GM19328 (cell line): ENCODE measurements at regions not wholly inside any gene's neighbourhood (a gene's known extent, or its start where the extent isn't known, plus 50 kb on each side); places are given as distances from the start of the nearest gene placed in this dataset.

Experiments
- ATAC-seq: cut with Tn5 transposase; IDR thresholded peaks from one replicate; pipeline ENCODE4 v1.9.1; 2021; ENCODE audit warnings: mild to moderate bottlenecking, moderate library complexity; ENCODE audit not compliant: unreplicated experiment

DNA sequence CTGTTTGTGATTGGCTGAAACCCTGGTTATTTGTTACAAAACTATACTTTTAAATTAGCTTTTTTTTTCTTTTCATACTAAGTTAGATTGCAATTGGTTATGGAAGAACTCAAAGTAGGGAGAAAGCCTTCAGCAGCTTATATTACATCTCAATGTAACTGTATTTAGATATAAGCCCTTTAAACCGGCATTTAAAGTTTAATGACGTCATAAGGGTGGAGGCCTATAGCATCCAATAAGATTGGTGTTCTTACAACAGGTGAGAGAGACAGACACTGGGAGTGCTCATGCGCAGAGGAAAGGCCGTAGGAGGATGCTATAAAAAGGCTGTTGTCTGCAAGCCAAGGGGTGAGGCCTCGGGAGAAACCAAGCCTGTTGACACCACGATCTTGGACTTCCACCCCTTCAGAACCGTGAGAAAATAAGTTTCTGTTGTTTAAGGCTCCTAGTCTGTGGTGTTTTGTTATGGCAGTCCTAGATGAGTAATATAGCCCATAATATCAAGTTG, 1198.8 kb upstream of the SPRY2 start:
- ATAC-seq = no peak

DNA sequence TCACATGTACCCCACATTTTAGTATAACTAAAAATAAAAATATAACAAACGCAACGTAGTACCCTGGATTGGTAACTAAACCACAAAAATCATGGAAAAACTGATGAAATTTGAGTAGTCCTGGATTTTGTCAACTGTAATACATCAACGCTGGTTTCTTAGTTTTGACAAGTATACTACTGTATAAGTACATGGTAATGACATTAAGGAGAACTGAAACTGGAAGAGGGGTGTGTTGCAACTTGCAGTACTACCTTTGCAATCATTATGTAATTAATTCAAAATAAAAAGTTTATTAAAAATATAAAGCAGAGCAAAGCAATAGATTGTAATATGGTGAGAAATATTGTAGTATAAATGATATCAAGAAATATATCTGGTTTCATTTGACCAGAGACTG, 1158.0 kb upstream of the SPRY2 start:
- ATAC-seq = no peak

DNA sequence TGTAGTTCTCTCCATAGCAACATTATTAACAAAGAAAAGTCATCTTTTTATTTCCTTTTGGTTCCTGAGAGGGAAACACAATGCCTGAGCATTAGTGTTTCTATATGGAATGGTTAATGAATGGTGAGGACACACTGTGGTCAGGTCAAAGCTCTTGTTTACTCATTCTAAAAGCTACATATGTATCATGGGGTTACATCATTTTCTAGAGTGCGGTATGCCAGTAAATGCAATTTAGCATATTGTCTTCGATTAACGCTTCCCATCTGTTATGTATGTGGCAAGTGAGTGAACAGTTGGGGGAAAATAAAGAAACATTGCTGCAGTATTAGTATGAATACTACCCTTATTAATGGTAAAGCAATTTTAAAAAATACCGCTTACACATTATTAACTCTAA, 1152.2 kb upstream of the SPRY2 start:
- no peak for ATAC-seq

DNA sequence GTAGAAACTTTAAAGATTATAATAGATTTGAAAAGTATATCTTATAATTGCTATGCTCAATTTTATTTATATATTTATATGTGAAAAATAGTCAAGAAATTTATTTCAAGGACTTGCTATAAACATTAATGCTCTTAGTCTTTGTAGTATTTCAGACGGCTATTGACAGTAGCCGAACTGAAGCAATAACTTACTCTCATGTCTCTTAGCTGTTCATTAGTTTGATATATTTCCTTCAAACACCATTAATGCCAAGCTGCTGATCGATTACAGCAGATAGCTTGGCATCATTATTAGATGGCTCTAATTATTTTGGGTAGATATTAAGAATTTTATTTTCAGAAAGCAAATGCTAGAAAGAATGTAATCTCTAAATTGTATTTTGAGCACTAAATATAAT, 1151.5 kb upstream of the SPRY2 start:
- ATAC-seq = no peak

DNA sequence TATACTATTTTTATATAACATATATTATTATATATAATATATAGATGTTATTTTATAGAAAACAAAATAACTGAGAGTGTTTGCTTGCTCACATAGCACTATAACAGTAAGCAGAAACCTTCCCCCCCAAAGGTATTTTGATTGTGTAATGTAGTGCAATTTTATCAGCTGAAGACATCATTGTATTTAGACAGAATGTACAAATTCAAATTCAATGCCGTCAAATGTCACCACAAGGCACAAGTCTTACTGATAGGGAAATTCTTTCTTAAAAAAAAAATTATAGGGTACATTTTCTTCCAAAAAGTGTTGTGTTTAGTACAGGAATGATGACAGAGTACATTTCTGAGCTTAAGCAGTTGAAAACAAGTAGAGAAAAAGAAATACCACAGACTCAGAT, 1147.1 kb upstream of the SPRY2 start:
- ATAC-seq = no peak

DNA sequence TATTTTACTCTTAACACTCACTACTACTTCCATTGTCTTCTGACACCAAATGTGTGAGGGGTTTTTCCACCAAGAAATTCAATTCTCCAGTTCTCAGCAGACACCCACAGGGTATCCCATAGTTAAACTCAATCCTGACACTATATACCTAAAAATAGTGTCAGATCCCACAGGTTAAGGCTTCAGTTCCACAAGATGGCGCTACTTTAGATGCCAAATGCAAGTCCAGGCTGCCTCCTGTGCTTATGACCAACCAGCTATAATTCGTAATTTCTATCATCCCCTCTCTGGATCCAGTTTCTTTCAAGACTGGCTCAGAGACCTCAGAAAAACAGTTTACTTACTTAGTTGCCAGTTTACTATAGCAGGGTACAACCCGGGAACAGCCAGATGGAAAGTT, 1146.2 kb upstream of the SPRY2 start:
- no peak for ATAC-seq

DNA sequence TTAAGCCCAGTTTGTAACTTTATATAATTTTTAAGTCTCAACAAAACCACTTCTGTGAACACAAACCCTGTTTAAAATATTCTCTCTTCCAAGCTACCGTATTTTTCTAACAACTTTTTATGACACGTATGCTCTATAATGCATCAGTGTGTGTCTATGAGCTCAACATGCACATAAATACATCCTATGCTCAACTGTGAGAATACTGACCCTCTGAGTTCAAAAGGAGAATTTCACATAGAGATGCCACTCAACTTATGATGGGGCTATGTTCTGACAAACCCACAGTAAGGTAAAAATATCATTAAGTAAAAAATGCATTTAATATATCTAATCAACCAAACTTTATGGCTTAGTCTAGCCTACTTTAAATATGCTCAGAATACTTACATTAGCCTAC, 1139.7 kb upstream of the SPRY2 start:
- ATAC-seq = no peak

DNA sequence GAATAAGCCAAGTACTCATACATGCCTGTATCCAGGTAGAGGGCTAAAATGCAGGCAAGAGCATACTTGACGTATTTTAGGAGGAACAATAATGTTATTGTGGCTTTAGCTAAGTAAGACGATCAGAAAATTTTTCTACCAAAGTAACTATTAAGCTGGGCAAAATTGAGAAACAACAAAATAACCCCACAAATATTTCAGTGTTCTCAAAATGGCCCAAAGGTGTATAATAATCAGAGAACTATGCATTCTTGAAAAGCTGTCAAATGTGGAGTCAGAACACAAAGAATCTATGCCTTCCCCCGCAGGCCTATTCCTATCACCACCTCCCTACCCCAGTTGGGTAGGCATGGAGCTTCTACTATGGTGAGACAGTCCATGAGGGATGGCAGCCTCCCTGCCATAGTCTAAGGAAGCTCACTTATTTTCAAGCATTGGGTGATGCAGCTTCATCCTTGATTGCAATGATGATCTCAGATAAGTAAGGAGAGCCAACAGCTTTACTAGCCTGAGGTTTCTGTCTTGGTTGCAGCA, 1132.5 kb upstream of the SPRY2 start:
- no peak for ATAC-seq

DNA sequence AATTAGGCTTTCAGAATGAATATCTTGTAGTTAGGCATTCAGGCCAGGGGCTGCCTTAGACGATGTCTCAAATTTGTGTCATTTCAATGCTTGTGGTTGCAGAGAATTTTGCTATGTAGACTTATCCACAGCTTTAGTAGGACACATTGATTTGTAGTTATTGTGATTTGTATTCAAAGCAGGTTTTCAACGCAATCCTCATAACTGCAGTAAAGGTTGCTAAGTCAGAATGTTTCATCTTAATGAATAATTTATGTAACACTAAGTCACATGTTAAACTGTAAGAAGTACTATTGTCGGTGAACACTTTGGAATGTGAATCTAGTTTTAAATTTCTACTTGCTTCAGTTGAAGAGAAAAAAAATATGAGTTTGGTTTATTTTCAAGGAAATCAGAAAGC, 1117.2 kb upstream of the SPRY2 start:
- no peak for ATAC-seq

DNA sequence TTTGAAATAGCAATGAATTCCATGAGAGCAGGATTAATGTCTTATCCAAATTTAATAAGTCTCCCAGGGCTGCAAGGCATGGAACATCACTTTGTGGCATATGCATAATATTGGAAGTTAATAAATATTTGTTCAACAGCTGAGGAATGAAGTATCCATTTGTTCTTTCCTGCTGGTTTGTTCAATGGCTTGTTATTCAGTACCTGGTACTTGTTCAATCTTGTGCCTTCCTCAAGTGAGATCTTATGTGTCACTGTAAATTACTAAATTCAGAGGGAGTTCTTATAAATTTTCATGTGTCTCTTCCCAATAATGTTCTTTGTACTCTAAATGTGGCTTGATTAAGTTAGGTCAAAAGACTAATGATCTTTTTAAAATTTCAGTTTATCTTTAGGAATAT, 1105.5 kb upstream of the SPRY2 start:
- ATAC-seq = no peak

DNA sequence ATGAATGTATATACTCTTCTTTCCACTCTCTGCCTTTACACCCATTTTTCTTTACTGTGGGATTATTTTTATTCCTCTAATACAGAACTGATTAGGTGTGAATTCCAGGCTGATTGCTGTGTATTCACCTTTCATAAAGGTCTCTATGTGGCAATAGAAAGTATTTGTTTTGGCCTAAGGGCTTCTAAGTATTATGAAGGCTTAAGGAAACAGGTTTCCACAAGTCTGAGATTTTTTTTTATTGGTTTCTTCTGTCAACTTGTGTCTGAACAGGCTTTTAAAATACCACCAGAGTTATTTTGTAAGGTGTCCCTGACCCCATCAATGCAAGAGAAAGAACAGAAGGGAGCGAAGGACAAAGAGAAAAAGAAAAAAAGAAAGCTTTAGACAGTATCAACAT, 1102.0 kb upstream of the SPRY2 start:
- ATAC-seq = no peak

DNA sequence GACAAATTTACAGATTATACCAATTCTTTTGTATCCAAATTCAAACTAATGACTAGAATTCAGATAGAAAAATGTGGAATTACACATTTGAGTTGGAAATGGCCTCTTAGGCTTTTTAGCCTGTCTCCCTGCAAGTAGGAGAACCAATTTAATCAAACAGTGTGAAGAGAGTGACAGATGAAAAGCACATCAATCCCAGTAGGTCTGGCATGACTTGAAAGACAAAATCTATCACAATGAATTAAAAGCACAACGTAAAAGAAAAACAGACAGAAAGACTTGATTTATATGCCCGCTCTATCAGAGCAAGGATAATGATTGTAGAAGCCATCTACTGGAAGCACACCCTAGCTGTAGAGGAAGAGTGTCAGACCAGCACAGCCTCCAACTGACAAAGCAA, 1084.4 kb upstream of the SPRY2 start:
- ATAC-seq = no peak

DNA sequence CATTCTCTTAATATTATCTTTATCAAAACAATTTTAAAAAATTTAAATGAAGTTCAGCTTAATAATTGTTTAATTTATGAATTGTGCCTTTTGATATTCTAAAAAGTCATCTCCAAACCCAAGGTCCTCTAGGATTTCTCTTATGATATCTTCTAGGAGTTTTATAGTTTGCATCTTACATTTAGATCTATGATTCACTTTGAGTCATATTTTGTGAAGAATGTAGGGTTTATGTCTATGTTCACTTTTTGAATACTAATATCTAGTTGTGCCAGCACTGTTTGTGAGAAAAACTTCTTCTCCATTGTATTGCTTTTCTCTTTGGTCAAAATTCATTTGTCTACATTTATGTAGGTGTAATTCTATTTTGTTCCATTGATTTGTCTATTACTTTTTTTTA, 1068.4 kb upstream of the SPRY2 start:
- no peak for ATAC-seq

DNA sequence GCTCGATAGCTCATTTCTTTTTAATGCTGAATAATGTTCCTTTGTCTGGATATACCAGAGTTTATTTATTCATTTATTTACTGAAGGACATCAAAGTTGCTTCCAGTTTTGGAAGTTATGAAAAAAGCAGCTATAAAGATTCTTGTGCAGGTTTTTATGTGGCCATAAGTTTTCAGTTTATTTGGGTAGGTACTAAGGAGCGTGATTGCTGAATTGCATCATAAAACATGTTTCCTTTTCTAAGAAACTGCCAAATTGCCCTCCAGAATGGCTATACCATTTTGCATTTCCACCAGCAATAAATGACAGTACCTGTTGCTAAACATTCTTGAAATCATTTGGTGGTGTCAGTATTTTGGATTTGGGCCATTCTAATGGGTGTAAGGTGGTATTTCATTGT, 1067.7 kb upstream of the SPRY2 start:
- no peak for ATAC-seq

DNA sequence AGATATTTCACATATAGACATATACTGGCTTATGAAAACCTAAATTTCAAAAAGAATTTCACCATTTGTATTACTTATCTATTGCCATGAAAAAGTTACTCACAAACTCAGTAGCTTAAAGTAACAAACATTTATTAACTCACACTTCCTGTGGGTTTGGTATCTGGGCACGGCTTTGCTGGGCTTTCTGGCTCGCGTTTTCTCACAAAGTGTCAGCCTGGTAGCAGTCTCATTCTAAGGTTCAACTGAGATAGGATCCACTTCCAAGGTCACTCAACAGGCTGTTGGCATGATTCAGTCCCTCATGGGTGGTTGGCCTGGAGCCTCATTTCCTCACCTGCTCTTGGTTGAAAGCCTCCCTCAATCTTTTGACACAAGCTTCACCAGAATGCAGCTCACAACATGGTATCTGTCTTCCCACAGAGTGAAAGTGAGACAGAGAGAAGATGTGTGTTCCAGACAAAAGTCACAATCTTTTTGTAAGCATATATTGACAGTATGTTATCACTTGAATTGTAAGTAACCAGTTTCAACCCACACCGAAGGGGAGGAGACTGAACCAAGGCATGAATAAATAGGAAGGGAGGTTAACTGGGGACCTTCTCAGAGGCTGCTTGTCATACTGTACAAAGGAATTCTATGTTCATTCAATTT, 1065.8 kb upstream of the SPRY2 start:
- ATAC-seq = no peak

DNA sequence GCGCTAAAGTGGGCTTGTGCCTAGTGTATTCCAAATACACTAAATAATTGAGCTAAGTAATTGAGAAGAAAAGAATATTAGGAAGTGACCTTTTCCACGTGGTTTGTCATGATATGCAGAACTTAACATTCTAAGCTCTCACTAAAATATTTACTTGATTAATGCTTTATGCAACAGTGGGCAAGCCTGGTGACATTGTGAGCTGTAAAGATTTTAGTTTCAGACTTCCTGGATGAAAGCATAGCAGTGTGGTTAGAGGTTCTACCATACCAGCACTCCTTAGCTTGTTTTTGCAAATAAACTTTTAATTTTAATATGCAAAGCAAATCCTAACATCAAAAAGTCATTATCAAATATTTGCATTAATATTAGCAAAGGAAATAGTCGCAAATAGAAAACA, 1065.1 kb upstream of the SPRY2 start:
- ATAC-seq = no peak

DNA sequence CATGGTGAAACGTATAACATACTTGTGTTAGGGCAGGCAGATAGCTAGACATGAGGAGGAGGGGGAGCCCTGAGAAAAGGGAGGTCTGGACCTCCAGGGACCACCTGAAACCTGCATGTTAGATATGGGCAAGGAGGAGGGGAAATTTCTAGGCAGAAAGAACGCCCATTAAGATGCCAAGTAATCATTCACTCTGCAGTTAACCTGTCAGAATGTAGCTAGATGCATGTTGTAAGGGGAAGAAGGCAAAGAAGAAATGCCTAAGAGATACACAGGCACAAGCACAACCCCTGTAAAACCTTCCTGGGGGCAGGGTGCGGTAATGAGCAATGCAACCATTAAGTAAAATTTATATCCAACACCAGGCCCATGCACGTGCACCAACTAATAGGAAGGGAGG, 1055.3 kb upstream of the SPRY2 start:
- no peak for ATAC-seq

DNA sequence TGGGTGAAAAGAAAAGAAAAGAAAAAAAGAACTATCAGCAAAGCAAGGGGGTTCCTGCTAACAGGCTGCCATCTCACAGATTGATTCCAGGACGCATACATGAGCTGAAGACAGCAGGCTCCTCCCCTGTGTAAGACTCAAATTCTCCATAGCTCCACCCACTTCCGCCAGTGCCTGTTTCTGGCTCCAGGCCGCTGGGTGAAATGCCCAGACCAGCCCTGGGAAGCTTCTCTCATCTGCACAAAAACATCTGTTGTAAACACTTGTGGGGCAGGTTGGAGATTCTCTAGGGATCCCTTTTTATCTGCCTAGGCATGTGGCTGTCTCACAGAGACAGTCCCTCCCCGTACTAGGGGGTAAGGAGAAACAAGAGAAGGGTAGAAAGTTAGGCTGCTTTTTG, 1054.4 kb upstream of the SPRY2 start:
- ATAC-seq = no peak

DNA sequence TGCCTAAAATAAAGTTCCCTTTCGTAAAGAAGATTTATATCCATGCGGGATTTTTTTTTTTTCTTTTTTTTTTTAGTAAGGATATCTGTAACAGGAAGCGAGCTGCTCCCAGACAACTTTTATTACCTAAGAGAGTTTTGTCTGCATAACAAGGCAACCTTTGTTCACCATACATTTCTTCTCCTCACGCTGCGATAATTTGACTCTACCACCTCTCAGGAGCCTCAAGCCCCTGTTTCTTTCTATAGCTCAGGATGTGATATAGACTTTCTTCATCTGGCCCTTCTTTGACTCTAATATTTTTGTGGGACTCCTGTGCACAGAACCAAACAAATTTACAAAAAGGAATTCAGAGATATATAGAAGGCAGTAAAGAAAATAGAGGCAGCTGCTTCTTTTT, 1053.7 kb upstream of the SPRY2 start:
- no peak for ATAC-seq

DNA sequence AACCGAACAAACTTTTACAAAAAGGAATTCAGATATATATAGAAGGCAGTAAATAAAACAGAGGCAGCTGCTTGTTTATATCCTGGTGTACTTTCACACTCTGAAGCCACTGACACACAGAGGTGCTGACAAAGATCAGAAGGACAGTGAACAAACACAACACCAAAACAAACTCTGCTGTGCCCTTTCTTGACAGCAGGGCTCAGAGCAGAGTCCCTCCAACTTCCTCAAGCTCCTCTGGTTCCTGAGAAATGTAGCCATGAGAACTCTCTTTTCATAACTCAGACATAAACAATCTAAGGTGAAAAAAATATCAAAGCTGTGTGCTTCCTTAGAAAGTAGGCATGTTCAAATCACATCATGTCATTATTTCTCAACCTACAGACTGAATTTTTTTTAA, 1052.8 kb upstream of the SPRY2 start:
- no peak for ATAC-seq

DNA sequence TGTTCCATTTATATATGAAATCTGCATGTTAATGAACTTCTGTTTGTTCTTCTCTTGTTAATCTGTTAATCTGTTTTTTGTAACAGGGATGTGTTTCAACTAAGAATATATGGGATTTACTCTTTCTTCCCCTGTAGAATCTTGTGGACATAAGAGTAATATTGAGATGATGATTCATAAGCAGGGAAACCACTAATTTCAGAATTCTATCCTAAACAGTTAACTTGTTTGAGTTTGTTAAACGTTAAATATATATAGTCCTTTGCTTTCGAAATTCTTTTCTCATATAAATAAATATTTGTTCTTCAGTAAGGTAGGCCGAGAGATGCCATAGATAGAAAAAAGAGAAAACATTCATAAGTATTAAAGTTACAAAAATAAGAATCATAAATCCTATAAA, 1052.2 kb upstream of the SPRY2 start:
- ATAC-seq = no peak

DNA sequence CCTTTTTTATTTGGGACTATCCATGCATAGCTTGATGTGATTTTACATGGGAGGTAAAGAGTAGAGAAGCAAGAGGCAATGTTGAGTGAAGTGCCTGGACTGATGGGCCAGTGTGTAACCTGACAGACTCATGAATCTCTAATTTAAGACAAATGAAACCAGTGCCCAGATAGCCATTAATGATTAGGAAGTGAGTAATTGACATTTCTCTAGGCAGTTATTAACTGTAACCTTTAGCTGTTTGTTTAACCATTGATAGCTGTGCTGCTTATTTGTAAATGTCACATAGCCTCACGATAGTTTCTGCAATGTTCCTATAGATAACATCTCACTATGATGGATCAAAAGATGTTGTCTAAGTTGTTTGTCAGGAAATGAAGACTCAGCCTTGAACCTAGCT, 1047.5 kb upstream of the SPRY2 start:
- ATAC-seq = no peak

DNA sequence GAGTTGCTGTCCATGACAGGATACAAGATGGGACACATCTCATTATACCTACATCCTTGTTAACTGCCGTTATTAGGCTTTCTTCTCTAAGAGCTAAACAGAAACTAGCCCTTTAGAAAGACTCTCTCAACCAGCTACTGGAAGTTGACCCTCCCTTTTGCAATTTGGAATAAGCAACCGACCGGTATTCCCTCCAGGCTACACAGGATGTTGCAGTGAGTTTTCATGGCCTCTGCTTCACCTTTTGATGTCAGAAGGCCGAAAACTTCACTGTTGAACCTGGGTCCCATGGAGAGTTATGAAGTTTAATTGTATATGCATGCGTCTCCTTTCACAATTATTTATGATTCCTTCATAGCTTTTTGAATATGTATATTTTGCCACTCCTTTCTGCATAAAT, 1042.5 kb upstream of the SPRY2 start:
- ATAC-seq = no peak
